HG03039 (cell line): ENCODE measurements at regions not wholly inside any gene's neighbourhood (a gene's known extent, or its start where the extent isn't known, plus 50 kb on each side); places are given as distances from the start of the nearest gene placed in this dataset.

Source experiments
- ATAC-seq: cut with Tn5 transposase; IDR thresholded peaks from one replicate; pipeline ENCODE4 v1.9.1; 2021; ENCODE audit warnings: mild to moderate bottlenecking, moderate library complexity; ENCODE audit not compliant: unreplicated experiment

DNA sequence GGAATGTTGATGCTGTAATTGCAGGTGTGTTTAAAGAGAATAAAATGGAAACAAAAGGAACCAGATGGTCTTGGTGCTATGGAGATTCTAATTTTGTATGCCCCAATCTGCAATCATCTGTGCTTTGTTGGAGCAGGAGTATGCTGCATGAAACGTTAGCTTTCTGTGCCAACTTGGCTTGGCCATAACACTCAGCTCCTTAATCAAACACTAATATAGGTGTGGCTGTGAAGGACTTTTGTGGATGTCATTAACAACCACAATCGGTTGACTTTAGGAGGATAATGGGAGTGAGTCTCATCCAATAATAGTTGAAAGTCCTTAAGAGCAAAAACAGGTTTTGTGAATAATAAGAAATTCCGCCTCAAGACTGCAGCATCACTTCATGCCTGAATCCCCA lies 399.2 kb downstream of the NLGN4X start:
- no peak for ATAC-seq

GRCh38 chrX:5829060-5829459 lies 399.6 kb downstream of the NLGN4X start:
- no peak for ATAC-seq

- ATAC-seq: no peak
These were observed 404.8 kb downstream of the NLGN4X start for GRCh38 chrX:5823903-5824302.

- ATAC-seq: no peak
These were observed 418.0 kb downstream of the NLGN4X start for GRCh38 chrX:5810636-5811035.

DNA sequence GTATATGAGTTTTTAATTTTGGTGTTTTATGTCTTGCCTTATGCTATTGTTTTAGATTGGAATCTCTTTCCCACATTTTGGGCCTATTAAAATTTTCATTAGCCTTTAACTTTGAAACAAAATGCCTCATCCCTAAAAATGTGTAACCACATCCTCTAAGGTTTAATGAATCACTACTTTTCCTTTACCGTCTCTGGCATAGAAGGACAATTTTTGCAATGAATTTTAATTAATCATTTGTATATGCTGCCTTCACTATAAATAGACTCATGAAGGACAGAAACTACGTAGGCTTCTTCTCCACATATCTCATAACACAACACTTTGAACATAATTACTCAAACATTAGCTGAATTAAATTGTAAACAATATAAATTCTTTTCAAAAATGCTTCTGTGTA lies 421.5 kb downstream of the NLGN4X start:
- no peak for ATAC-seq

DNA sequence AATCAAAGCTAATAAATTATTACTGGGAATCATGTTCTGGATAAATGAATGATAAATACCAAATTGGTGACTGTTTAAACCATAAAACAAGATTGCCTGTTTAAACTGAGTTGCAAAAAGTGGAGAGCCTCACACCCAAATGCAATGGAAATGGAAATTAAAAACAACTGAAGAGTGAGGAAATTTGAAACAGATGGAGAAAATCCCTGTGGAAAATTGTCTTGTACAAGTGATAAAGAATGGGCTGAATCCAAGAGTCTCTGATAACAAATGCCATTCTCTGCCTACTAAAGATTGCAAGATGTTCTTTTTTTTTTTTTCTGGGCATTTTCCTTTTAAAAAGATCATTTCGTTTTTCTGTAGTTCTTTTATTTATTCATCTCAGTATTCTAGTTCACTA lies 426.3 kb downstream of the NLGN4X start:
- ATAC-seq: no peak

- no peak for ATAC-seq
These were observed 436.9 kb downstream of the NLGN4X start for GRCh38 chrX:5791721-5792120.

GRCh38 chrX:5788910-5789309 lies 439.8 kb downstream of the NLGN4X start:
- no peak for ATAC-seq

DNA sequence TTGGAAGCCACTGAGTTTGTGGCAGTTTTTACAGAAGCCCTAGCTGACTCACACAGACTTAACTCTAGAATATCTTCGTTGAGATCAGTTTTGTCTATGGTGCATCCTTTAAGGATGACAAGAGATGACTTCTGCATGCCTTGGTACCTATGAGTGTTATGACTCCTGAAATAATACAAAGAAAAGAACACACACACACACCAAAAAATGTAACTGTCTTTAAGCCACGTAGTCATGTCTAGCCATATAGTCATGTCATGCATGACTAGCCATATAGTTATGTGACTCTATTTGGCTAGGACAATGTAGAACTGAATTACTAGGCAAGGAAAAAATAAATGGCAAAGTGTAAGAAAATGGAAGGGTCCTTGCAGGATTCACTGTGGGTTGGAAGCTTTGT lies 447.8 kb downstream of the NLGN4X start:
- no peak for ATAC-seq

- no peak for ATAC-seq
These were observed 452.7 kb downstream of the NLGN4X start for GRCh38 chrX:5775846-5776430.

- no peak for ATAC-seq
These were observed 454.2 kb downstream of the NLGN4X start for GRCh38 chrX:5774446-5774845.

DNA sequence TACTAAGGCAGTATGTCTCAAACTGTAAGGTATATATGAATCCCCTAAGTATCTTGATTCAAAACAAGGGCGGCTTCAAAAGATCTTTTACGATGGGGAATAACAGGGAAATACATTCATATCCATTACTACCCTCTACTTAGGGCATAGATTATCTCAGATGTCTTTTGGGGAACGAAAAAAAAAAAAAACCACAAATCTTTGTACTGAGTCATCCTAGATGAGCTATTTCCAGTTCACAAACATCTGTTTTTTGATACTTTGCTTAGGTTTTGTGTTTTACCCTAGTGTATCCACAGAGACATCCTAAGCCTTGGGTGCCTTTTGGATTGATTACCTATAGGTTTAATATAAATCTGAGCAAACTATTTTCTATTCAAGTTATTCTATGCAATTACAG lies 457.2 kb downstream of the NLGN4X start:
- no peak for ATAC-seq

GRCh38 chrX:5756616-5757015 lies 472.1 kb downstream of the NLGN4X start:
- no peak for ATAC-seq

DNA sequence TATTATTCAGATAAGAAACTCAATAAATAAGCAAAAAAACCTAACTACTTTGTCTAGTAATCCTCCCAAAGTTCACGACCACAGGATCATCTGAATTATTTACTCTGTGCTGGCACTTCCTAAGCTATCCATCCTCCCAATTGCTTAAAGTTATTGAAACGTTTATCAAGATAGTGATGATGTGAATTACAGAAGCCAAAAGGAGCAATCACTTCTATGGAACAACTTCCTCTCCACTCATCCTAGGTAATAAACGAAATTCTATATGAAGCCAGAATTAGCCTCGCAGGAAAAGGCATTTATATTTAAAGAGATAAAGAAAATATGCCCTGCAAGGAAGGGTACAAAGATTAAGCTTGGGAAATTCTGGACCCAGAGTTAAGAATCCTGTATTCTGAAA lies 475.4 kb downstream of the NLGN4X start:
- no peak for ATAC-seq

- no peak for ATAC-seq
These were observed 475.8 kb downstream of the NLGN4X start for GRCh38 chrX:5752831-5753230.

- no peak for ATAC-seq
These were observed 480.0 kb downstream of the NLGN4X start for GRCh38 chrX:5748586-5749150.

- no peak for ATAC-seq
These were observed 482.4 kb downstream of the NLGN4X start for GRCh38 chrX:5746231-5746630.

- ATAC-seq: no peak
These were observed 495.2 kb downstream of the NLGN4X start for GRCh38 chrX:5733501-5733900.

DNA sequence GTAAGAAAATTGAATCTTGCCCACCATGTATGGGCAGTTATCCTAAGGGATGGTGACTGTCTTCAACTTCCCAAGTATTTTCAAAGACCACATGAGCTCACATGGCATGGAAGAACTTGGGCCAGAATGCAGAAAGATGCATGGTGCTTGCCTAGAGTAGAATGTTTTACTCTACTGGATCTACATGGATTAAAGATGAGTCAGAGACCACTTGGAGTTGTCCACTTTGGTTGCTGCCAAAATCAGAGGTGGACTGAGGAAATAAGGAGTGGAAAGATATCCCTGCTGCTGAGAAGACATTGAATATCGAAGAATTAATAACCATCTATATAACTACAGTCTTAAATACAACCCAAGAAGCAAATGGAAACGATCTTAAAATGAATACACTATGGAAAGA lies 498.1 kb downstream of the NLGN4X start:
- ATAC-seq: no peak

- ATAC-seq: no peak
These were observed 502.4 kb downstream of the NLGN4X start for GRCh38 chrX:5726224-5726623.

DNA sequence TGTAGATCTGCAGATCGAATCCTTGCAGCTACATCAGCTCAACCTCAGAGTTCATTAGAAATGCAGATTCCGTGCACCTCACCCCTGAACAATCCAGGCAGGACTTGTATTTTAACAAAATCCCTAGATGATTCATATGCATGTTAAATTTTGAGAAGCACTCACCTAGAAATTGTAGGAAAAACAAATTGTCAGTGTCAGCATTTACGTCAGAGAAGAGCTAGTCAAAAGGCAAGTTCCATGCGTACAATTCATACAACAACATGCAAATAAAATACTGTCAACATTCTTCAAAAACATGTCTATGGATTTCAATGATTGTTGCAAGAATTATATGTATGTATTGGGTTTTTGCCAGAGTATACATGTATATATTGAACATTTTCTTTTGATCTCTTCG lies 504.5 kb downstream of the NLGN4X start:
- no peak for ATAC-seq

DNA sequence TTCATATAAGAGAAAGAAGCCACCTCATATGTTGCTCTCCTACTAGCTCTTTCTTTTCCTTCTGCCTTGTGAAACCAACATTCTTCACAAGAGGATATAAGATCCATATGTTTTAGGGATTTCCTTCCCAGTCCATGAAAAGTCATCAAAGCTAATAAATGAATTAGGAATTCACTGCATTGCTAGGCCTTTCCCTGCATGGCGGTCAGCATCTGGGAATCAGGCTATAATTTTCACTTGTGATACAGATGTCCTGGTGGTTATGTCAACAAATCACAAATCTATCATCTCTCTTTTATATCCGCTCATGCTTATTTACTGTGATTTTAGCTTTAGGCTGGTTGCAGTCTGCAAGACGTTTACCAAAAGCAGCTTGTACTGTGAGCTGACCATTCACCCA lies 510.0 kb downstream of the NLGN4X start:
- no peak for ATAC-seq

DNA sequence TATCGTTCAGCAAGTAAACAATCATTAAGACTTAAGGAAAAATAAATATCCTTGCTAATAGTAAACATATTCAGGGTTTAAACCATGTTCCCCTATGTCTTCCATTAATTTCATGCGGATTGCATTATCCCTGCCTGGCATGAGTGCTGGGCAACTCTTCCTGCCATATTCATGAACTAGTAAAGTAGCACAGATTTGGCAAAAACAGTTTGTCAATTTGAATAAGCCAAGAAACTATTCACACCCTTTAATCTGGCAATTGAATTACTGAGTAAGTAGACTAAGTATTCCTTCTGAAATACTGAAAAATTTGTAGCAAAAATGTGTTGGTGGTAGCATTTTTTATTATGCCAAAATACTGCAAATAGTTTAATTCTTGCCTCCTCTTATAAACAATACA lies 512.0 kb downstream of the NLGN4X start:
- ATAC-seq: no peak
